ENCODE measurements at regions not wholly inside any gene's neighbourhood (a gene's known extent, or its start where the extent isn't known, plus 50 kb on each side); places are given as distances from the start of the nearest gene placed in this dataset.

DNA sequence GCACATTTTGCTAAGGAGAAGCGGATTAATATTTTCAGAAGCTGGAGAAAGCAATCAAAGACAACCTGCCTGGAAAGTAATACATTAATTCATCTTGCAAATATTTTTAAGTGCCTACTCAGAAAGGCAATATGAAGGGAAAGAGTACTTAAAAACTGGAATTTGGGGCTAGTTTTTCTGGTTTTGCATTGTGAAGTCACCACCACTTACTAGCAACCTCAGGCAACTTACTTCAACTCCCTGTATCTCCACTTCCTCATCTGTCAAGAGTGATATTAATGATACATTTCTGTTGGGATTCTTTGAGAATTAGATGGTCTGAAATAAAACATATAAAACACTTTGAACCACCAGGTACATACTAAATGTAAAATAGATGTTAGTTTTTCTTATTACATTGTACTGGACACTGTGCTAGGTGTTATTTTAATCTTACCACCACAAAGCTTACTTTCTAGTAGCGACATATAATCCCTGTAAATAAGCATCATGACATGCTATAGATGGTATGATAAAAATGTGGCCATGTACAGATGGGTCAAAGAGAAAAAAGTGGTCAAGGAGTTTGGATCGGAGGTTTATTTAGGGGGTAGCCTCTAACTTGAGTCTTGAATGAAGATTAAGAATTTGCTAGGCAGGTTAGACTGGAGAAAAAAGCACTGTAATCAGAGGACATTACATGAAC is 101.2 kb downstream of the SPRY2 start:
- DNase-seq (no peak), ATAC-seq (no peak)
- intact Hi-C loops (cut with DNase I, micrococcal nuclease) = no loop called here

DNA sequence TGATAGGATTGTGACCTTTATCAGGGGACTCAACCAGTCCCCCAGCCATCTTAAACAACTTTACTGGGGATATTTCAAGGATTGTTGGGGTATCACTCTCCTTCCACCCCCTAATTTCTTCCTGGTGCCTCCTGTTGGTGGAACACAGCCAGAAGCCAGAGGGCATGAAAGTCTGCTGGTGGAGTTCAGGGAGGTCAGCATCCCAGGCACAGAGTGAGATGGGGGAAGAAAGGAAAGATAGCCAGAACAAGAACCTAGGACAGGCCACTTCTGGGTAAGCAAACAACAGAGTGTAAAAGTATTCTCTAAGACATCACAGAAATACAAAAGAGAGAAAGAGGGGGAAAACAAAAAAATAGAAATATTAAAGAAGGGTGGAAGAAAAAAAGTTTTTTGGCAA is 101.8 kb downstream of the SPRY2 start:
- ATAC-seq = no peak
- no peak for DNase-seq
- intact Hi-C loops (cut with DNase I, micrococcal nuclease) = no loop called here

GRCh38 chr13:80237646-80238045 is 103.3 kb downstream of the SPRY2 start:
- intact Hi-C loops (cut with DNase I, micrococcal nuclease) = no loop called here
- DNase-seq = no peak
- no peak for ATAC-seq

DNA sequence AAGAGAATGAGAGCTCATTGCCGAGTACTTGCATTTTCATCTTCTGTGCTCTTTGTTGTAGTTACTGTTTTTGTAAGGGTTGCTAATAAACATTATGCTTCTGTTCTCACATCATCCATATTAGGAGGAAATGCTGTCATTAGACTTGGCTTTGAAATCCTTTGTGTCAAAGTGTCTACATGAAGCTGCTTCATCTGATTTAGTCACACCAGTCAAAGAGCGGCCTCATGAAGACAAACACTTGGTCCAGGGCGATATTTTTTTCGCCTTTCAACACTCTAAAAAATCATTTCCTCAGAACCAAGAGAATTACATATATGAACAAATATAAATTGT is 105.0 kb downstream of the SPRY2 start:
- intact Hi-C loops (cut with DNase I, micrococcal nuclease) = no loop called here
- DNase-seq (no peak), ATAC-seq (no peak)

GRCh38 chr13:80235166-80235966 is 105.6 kb downstream of the SPRY2 start:
- intact Hi-C loops (cut with DNase I, micrococcal nuclease) = no loop called here
- no peak for DNase-seq
- peak; percentile 90 for ATAC-seq

DNA sequence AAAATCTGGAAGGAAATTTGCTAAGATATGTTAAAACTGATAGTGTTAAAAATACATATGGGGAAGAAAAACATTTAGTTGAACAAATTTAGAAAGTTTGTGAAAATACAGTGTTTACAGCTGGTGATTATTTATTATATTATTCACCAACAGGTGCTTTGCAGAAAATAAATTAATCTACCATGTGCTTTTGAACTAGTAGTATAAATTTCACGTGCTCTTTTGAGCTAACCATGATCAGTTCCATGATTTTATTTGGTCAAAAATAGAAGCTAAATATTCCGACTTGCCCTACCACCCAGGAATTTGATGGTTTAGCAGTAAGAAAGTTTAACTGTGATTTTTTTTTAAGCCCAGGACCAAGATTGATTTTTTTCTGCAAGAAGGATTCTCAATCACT is 113.3 kb downstream of the SPRY2 start:
- ATAC-seq (no peak), DNase-seq (no peak)
- intact Hi-C loops (cut with DNase I, micrococcal nuclease) = no loop called here

GRCh38 chr13:80226645-80227044 is 114.3 kb downstream of the SPRY2 start:
- intact Hi-C loops (cut with DNase I, micrococcal nuclease) = no loop called here
- DNase-seq (no peak), ATAC-seq (no peak)

- ATAC-seq (no peak), DNase-seq (no peak)
- intact Hi-C loops (cut with DNase I, micrococcal nuclease) = no loop called here
Measured at GRCh38 chr13:80224468-80224867, 116.5 kb downstream of the SPRY2 start.

GRCh38 chr13:80217614-80218456 is 123.1 kb downstream of the SPRY2 start:
- intact Hi-C loops (cut with DNase I, micrococcal nuclease) = no loop called here
- DNase-seq (no peak), ATAC-seq (no peak)

DNA sequence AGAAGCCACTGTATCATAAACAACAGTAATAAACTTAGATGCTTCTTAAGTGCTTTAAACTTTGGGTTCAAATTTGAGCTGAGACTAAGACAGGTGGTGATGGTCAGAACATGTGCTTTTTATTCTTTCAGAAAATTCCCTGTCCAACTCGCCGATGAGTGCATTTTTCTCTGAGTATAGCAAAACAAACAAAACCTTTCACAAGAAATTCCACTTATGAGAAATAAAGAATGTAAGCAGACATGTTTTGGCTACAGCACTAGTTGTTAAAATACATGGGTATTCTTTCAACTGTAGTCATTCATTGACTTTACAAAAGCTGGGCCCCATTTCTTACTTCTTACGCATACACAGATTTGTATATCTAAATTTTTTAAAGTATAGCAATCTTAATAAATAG is 125.6 kb downstream of the SPRY2 start:
- no peak for ATAC-seq
- intact Hi-C loops (cut with DNase I, micrococcal nuclease) = no loop called here

GRCh38 chr13:80214521-80214991 is 126.4 kb downstream of the SPRY2 start:
- intact Hi-C loops (cut with DNase I, micrococcal nuclease) = no loop called here
- DNase-seq (no peak), ATAC-seq (no peak)

More for the DNA sequence above, 125.6 kb downstream of the SPRY2 start:
- DNase-seq = no peak

GRCh38 chr13:80214050-80214449 is 126.9 kb downstream of the SPRY2 start:
- ATAC-seq (no peak), DNase-seq (no peak)

DNA sequence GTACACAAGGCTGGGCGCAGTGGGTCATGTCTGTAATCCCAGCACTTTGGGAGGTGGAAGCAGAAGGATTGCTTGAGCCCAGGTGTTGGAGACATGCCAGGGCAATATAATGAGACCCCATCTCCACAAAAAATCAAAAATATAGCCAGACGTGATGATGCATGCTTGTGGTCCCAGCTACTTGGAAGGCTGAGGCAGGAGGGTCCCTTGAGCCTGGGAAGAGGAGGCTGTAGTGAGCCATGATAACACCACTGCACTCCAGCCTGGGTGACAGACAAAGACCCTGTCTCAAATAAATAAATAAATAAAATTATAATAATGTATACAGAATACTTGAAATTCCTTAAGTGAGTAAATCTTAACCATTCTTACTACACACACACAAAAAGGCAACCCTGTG is 127.7 kb downstream of the SPRY2 start:
- intact Hi-C loops (cut with DNase I, micrococcal nuclease) = no loop called here
- no peak for ATAC-seq
- no peak for DNase-seq

More at GRCh38 chr13:80214050-80214449, 126.9 kb downstream of the SPRY2 start:
- intact Hi-C loops (cut with DNase I, micrococcal nuclease) = no loop called here

- DNase-seq (no peak), ATAC-seq (no peak)
- intact Hi-C loops (cut with DNase I, micrococcal nuclease) = no loop called here
Measured at GRCh38 chr13:80211566-80211965, 129.4 kb downstream of the SPRY2 start.

DNA sequence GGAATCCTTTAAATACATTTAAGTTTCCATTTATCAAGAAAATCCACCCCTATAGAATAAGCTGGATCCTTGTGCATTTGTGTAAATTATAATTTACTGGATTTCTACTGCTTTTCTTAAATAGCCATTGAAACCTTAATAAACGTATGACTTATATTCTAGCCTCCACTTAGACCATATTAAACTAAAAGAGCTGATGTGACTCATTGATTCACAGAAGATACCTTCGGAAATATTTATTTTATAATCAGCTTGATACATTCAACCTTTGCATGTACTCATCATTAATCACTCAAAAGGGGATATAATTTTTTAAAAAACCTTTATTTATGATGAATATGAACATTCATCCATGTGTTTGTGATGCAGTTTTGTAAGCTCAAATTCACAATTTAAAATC is 136.3 kb downstream of the SPRY2 start:
- intact Hi-C loops (cut with DNase I, micrococcal nuclease) = no loop called here
- ATAC-seq (no peak), DNase-seq (no peak)

- no peak for ATAC-seq
- no peak for DNase-seq
- intact Hi-C loops (cut with DNase I, micrococcal nuclease) = no loop called here
Measured at GRCh38 chr13:80203496-80203895, 137.4 kb downstream of the SPRY2 start.

GRCh38 chr13:80201694-80202468 is 139.0 kb downstream of the SPRY2 start:
- ATAC-seq (no peak), DNase-seq (no peak)
- intact Hi-C loops (cut with DNase I, micrococcal nuclease) = no loop called here

- ATAC-seq = no peak
- intact Hi-C loops (cut with DNase I, micrococcal nuclease) = no loop called here
- DNase-seq = no peak
Measured at GRCh38 chr13:80199585-80200292, 141.2 kb downstream of the SPRY2 start.
